SK-N-SH (cell line): ENCODE measurements at regions not wholly inside any gene's neighbourhood (a gene's known extent, or its start where the extent isn't known, plus 50 kb on each side); places are given as distances from the start of the nearest gene placed in this dataset.

Source experiments
- CHD2 ChIP-seq: fragments of 150-350 bp; IDR thresholded peaks from 2 replicates; pipeline ENCODE4 v1.6.1; 2018; ENCODE audit warnings: low read length; ENCODE audit not compliant: partially characterized antibody
- CTCF ChIP-seq: fragments of 200-600 bp; sonication (generic); IDR thresholded peaks from 2 replicates; pipeline ENCODE4 v1.6.1; 2017; ENCODE audit warnings: antibody characterized with exemption, mild to moderate bottlenecking, moderate library complexity
- IRF3 ChIP-seq: fragments of 150-350 bp; IDR thresholded peaks from 2 replicates; pipeline ENCODE4 v1.6.1; 2016; ENCODE audit warnings: mild to moderate bottlenecking, low read depth, low read length
- MAX ChIP-seq: IDR thresholded peaks from 2 replicates; pipeline ENCODE4 v1.4.0; 2012; ENCODE audit warnings: low read depth
- NFIC ChIP-seq: IDR thresholded peaks from 2 replicates; pipeline ENCODE4 v1.4.0; 2012; ENCODE audit warnings: borderline replicate concordance
- RAD21 ChIP-seq: IDR thresholded peaks from 2 replicates; pipeline ENCODE4 v1.6.1; 2012; ENCODE audit warnings: mild to moderate bottlenecking, low read length
- TCF12 ChIP-seq: IDR thresholded peaks from 2 replicates; pipeline ENCODE4 v1.4.0; 2012
- USF2 ChIP-seq: fragments of 150-350 bp; IDR thresholded peaks from 2 replicates; pipeline ENCODE4 v1.6.1; 2017; ENCODE audit warnings: antibody characterized with exemption, low read length, low read depth, borderline replicate concordance
- ZBTB33 ChIP-seq: IDR thresholded peaks from 2 replicates; pipeline ENCODE4 v1.4.0; 2012; ENCODE audit warnings: low read depth, borderline replicate concordance

GRCh38 chr2:151182396-151182795, 79.3 kb downstream of the RBM43 start:
- TF ChIP-seq MAX (no peak), IRF3 (no peak), TCF12 (no peak), CTCF (no peak), ZBTB33 (no peak), NFIC (no peak), USF2 (no peak), CHD2 (no peak), RAD21 (no peak)
